GM12872 (cell line): ENCODE measurements at regions not wholly inside any gene's neighbourhood (a gene's known extent, or its start where the extent isn't known, plus 50 kb on each side); places are given as distances from the start of the nearest gene placed in this dataset.

Experiments used
- TF ChIP-seq, protein P1 (sequence below): IDR thresholded peaks from 3 replicates; pipeline ENCODE4 v1.5.1; 2011; ENCODE audit warnings: low read depth, mild to moderate bottlenecking, low read length, moderate library complexity; ENCODE audit not compliant: insufficient read depth

DNA sequence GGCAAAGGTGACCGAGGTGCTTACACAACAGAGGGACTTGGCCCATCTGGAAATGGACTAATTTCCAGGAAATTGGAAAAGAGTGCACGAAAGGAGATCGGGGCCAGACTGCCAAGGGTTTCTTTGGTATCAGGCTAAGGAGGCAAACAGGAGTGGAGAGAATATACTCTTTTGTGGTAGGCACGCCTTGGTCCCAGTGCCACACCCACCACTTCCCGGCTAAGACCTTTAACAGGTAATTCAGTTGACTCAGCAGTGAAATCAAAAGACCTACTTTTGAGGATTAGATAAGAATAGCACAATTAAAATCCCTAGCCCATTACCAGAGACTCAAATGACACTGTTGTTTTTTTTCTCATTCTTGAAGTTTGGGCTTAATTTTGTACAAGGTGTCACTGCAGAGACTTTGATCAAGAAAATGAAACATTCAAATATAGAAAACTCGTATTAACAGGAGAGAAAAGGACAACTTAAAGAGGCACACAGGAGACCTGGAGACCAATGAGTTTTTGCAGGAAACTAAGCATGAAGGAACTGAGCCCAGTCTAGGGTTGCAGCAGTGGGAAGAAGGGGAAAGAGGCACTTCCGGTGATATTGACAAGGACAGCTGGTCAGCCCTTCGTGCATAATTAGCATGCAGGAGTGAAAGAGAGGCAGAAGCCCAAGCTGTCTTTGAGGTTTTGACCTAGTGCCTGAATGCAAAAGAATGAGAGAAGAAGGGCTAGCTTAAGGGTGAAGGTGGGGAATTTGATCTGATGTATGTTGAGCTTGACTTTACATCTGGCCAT is 265.5 kb upstream of the CCL2 start:
- TF ChIP-seq, protein P1, sequence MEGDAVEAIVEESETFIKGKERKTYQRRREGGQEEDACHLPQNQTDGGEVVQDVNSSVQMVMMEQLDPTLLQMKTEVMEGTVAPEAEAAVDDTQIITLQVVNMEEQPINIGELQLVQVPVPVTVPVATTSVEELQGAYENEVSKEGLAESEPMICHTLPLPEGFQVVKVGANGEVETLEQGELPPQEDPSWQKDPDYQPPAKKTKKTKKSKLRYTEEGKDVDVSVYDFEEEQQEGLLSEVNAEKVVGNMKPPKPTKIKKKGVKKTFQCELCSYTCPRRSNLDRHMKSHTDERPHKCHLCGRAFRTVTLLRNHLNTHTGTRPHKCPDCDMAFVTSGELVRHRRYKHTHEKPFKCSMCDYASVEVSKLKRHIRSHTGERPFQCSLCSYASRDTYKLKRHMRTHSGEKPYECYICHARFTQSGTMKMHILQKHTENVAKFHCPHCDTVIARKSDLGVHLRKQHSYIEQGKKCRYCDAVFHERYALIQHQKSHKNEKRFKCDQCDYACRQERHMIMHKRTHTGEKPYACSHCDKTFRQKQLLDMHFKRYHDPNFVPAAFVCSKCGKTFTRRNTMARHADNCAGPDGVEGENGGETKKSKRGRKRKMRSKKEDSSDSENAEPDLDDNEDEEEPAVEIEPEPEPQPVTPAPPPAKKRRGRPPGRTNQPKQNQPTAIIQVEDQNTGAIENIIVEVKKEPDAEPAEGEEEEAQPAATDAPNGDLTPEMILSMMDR = no peak

DNA sequence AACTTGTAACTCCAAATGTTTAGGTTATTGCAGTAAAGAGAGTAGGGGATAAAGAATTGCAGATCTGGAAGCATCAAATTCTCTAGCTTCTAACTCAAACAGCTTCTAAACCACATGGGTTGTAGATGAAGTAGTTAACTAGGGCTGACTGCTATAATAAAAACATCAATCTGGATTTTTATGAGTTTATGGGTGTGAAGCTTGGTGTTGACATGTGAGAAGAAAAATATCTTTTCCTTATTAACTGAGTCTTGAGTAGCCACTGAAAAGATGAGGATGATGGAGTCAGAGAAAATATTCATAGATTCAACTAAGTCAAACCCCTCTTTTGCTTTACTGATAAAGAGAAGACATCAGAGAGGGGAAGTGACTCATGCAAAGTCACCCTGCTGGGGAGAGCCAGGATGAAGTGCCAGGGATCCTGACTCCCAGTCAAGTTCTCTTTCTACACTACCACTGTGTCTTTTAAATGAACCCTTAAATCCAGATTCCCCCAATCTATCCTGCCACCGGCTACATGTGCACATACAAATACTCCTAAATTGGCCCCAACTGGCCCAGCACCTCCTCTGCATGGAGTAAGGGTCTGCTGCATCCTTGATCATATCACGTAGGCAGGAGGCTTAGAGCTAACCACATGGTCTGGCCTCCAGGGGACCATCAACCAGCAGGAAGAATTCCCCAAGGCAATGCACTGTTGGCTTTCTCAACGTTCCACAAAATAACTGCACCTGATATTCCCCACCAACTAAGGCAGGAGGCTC is 264.0 kb upstream of the CCL2 start:
- TF ChIP-seq, protein P1 = no peak

DNA sequence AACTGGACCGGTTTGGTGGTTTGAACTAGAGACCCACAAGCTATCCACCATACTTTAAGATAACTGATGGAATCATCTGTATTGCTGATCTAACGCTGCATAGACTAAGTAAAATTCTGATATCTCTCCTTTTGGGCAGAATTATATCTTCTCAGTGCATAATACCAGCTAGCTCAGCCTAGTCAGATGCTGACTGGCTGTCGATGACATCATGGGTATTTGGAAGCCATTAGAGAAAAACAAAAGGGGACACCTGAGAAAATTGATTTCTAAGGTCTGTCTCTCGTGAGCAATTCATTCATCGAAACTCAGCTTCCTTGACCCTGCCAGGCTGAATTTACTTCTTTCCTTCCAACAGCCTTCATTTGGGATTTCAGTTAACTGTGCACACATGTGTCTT is 263.0 kb upstream of the CCL2 start:
- TF ChIP-seq, protein P1 = no peak

DNA sequence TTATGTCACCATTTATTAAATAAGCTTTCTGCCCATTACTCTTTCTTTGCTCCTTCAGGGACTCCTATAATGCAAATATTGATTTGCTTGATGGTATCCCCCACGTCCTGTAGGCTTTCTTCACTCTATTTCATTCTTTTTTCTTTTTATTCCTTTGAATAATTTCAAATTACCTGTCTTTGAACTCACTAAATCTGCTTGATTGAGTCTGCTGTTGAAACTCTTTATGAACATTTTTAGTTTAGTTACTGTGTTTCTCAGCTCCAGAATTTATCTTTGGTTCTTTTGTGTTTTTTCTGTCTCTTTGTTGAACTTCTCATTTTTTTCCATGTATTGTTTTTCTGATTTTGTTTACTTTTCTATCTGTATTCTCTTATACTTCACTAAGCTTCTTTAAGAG is 254.4 kb upstream of the CCL2 start:
- TF ChIP-seq, protein P1 = no peak

DNA sequence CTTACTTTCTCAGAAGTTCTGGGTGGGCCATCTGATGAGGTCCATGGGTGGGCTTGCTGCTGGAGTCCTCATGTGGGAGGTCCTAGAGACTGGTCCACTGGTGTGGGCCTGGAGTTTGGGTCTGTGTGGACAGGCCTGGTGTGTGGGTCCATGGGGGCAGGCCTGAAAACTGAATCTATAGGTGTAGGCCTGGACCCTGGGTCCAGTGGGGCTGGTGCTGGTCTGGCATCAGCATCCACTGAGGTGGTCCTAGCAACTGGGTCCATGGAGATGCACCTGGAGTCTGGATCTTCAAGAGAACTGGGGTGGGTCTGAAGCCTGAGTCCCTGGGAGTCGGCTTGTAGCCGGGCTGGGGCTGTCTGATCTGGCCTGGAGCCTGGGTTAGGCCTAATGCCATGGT is 253.8 kb upstream of the CCL2 start:
- TF ChIP-seq, protein P1 = no peak

DNA sequence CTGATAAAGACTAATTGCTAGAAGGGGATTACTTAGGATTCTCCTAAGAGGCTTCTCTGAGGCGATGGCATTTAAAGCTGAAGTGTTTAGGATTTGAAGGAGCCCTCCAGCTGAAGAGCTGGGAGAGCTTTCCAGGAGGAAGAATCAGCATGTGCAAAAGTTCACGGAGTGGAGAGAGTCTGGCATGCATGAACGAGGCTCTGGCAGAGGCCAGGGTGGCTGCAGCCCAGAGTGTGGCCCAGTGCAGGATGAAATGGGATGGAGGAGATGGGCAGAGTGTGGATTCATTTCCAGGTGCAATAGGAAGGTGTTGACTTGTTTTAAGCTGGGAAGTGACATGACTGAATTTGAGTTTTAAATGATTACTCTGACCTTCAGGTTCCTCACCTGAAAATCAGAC is 249.0 kb upstream of the CCL2 start:
- TF ChIP-seq, protein P1 = no peak

DNA sequence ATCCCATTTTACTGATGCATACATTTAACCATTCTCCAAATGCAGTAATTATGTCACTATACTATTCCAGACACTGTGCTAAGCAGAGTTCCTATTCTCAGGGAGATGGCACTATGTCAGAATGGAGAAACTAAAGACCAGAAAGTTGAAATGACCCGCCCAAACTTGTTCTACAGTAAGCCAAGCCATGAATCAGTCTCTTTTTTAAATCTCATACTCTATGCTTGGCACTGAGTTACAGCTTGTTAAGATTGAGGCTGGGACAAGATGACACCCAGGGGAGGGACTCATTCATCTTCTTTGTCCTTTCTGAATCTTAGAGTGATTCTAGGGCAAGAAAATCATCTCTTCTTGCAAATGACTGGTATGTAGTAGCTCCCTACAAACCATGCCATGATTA is 247.0 kb upstream of the CCL2 start:
- TF ChIP-seq, protein P1 = no peak
